ENCODE measurements at regions not wholly inside any gene's neighbourhood (a gene's known extent, or its start where the extent isn't known, plus 50 kb on each side); places are given as distances from the start of the nearest gene placed in this dataset.

GRCh38 chr1:17932164-17932563 lies 175.4 kb upstream of the IGSF21 start:
- no peak for DNase-seq (ENCODE audit: low read depth)

GRCh38 chr1:17933501-17933900 lies 174.1 kb upstream of the IGSF21 start:
- no peak for DNase-seq (ENCODE audit: low read depth)

GRCh38 chr1:17933971-17934370 lies 173.6 kb upstream of the IGSF21 start:
- no peak for DNase-seq (ENCODE audit: low read depth)

GRCh38 chr1:17935230-17935629 lies 172.4 kb upstream of the IGSF21 start:
- no peak for DNase-seq (ENCODE audit: low read depth)

- no peak for DNase-seq (ENCODE audit: low read depth)
Measured at GRCh38 chr1:17941431-17942189, 166.0 kb upstream of the IGSF21 start.

- DNase-seq (ENCODE audit: low read depth): no peak
Measured at GRCh38 chr1:17943506-17943905, 164.1 kb upstream of the IGSF21 start.

GRCh38 chr1:17944646-17945045 lies 163.0 kb upstream of the IGSF21 start:
- DNase-seq (ENCODE audit: low read depth): peak; percentile 16

- no peak for DNase-seq (ENCODE audit: low read depth)
Measured at GRCh38 chr1:17946434-17946833, 161.2 kb upstream of the IGSF21 start.

GRCh38 chr1:17948594-17948993 lies 159.0 kb upstream of the IGSF21 start:
- no peak for DNase-seq (ENCODE audit: low read depth)

GRCh38 chr1:17949511-17949910 lies 158.1 kb upstream of the IGSF21 start:
- DNase-seq (ENCODE audit: low read depth): no peak

- DNase-seq (ENCODE audit: low read depth): no peak
Measured at GRCh38 chr1:17950728-17951127, 156.9 kb upstream of the IGSF21 start.

GRCh38 chr1:17952506-17952905 lies 155.1 kb upstream of the IGSF21 start:
- no peak for DNase-seq (ENCODE audit: low read depth)

GRCh38 chr1:17953921-17954320 lies 153.7 kb upstream of the IGSF21 start:
- DNase-seq (ENCODE audit: low read depth): no peak

GRCh38 chr1:17955302-17956285 lies 152.0 kb upstream of the IGSF21 start:
- no peak for DNase-seq (ENCODE audit: low read depth)

GRCh38 chr1:17957588-17958267 lies 149.9 kb upstream of the IGSF21 start:
- DNase-seq (ENCODE audit: low read depth): no peak

- no peak for DNase-seq (ENCODE audit: low read depth)
Measured at GRCh38 chr1:17958704-17959103, 148.9 kb upstream of the IGSF21 start.

- DNase-seq (ENCODE audit: low read depth): no peak
Measured at GRCh38 chr1:17963513-17963912, 144.1 kb upstream of the IGSF21 start.

- DNase-seq (ENCODE audit: low read depth): no peak
Measured at GRCh38 chr1:17965515-17966100, 142.0 kb upstream of the IGSF21 start.

GRCh38 chr1:17966341-17966740 lies 141.3 kb upstream of the IGSF21 start:
- DNase-seq (ENCODE audit: low read depth): no peak

- DNase-seq (ENCODE audit: low read depth): no peak
Measured at GRCh38 chr1:17967623-17968255, 139.9 kb upstream of the IGSF21 start.

- no peak for DNase-seq (ENCODE audit: low read depth)
Measured at GRCh38 chr1:17970757-17971156, 136.8 kb upstream of the IGSF21 start.

GRCh38 chr1:17973694-17974093 lies 133.9 kb upstream of the IGSF21 start:
- no peak for DNase-seq (ENCODE audit: low read depth)
